Neural cell (in vitro differentiated cells): ENCODE measurements at regions not wholly inside any gene's neighbourhood (a gene's known extent, or its start where the extent isn't known, plus 50 kb on each side); places are given as distances from the start of the nearest gene placed in this dataset.

Experiments used
- EZH2 ChIP-seq: fragments of 200-600, 300-800 bp; shearing (Covaris generic), sonication (generic); IDR thresholded peaks from 2 replicates; pipeline ENCODE4 v1.6.1; 2014; ENCODE audit warnings: antibody characterized with exemption, low read length, borderline replicate concordance, mild to moderate bottlenecking; ENCODE audit not compliant: insufficient read depth, poor library complexity, severe bottlenecking
- MXI1 ChIP-seq: fragments of 450-650 bp; conservative IDR thresholded peaks from 2 replicates; pipeline ENCODE4 v1.6.1; 2014; ENCODE audit warnings: antibody characterized with exemption, mild to moderate bottlenecking; ENCODE audit not compliant: poor library complexity, severe bottlenecking
- TF ChIP-seq, protein P1 (sequence below): fragments of 450-650 bp; IDR thresholded peaks from 2 replicates; pipeline ENCODE4 v1.5.1; 2014; ENCODE audit warnings: antibody characterized with exemption, mild to moderate bottlenecking, moderate library complexity; ENCODE audit not compliant: poor library complexity, severe bottlenecking

DNA sequence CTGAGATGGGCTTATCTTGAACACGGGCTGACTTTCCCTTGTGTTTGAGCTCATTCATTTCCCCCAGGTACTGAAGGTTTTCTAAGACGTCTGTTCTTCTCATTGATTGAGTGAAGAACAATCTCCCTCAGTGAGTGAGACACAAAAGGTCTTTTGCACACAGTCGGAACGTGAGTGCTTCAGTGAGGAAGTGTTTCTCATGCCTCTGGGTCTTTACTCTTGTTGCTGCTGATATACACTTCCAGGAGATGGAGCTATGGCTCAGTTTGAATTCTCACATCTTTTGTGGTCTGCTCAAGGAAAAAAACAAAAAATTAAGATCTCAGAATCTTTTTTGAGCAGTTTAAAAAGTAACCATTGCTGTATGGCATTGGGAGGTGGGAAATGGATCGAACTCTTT is 981.9 kb upstream of the TENM3 start:
- TF ChIP-seq, protein P1, sequence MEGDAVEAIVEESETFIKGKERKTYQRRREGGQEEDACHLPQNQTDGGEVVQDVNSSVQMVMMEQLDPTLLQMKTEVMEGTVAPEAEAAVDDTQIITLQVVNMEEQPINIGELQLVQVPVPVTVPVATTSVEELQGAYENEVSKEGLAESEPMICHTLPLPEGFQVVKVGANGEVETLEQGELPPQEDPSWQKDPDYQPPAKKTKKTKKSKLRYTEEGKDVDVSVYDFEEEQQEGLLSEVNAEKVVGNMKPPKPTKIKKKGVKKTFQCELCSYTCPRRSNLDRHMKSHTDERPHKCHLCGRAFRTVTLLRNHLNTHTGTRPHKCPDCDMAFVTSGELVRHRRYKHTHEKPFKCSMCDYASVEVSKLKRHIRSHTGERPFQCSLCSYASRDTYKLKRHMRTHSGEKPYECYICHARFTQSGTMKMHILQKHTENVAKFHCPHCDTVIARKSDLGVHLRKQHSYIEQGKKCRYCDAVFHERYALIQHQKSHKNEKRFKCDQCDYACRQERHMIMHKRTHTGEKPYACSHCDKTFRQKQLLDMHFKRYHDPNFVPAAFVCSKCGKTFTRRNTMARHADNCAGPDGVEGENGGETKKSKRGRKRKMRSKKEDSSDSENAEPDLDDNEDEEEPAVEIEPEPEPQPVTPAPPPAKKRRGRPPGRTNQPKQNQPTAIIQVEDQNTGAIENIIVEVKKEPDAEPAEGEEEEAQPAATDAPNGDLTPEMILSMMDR = peak; percentile 58
- TF ChIP-seq EZH2 = no peak
- no peak for TF ChIP-seq MXI1
